ENCODE measurements at regions not wholly inside any gene's neighbourhood (a gene's known extent, or its start where the extent isn't known, plus 50 kb on each side); places are given as distances from the start of the nearest gene placed in this dataset.
"Not testable (repeated sequence)": the region's sequence is repeated elsewhere in the genome, so short reads cannot be mapped to it uniquely, and the experiment has no call there.

DNA sequence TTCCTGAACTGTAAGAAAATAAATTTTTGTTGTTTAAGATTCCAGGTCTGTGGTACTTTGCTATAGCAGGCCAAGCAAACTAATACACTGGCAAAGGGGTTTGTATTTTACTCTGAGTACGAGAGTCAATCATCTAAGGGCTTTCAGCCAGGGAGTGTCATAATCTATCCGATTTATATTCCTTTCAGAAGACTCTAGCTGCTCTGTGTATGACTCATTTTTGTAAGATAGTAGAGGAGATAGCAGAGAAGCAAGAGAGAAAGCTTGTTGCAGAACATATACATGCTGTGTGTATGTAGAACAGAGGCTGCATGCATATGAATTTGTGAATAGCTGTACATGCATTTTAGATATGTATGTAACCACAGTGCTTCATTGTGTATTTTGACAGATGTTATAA lies 577.9 kb upstream of the EPHA6 start:
- Histone ChIP-seq H3K4me3 (ENCODE audit: insufficient read depth, low read depth, low read length) (no peak overlapping the region), H3K36me3 (replicated peaks; ENCODE audit: control insufficient read depth, insufficient read depth, low read length) (no peaks in the 10 kb centered on the region), H3K27me3 (ENCODE audit: control insufficient read depth, insufficient read depth, low read length) (no peaks in the 10 kb centered on the region)
- no peak for DNase-seq

DNA sequence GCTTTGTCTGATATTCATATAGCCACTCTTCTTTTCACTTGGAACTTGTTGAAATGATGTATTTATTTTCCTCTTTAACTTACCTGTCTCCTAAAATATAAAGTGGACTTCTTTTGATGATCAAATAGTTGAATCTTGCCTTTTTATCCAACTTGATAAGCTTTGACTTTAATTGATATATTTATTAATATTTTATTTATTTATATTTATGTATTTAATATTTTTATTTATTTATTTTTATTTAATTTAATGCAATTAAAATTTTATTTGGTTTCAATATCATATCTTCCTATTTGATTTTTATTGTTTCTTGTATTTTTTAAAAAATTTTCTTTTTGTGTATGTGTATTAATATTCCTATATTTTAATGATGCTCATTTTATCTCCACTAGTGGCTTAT lies 555.1 kb upstream of the EPHA6 start:
- H3K4me3 ChIP-seq (ENCODE audit: insufficient read depth, low read depth, low read length): no peak overlapping the region
- no peaks in the 10 kb centered on the region for H3K36me3 ChIP-seq (replicated peaks; ENCODE audit: control insufficient read depth, insufficient read depth, low read length)
- DNase-seq: no peak
- no peaks in the 10 kb centered on the region for H3K27me3 ChIP-seq (ENCODE audit: control insufficient read depth, insufficient read depth, low read length)

DNA sequence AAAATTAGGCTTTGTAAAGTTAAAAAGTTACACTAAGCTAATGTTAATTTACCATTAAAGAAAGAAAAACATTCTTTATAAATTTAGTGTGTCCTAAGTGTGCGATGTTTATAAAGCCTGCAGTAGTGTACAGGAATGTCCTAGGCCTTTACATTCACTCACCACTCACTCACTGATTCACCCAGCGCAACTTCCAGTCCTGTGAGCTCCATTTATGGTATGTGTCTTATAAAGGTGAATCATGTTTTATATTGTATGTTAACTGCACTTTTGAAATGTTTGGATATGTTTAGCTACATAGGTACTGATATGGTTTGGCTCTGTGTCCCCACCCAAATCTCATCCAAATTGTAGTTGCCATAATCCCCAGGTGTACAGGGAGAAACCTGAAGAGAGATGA lies 549.7 kb upstream of the EPHA6 start:
- Histone ChIP-seq H3K36me3 (replicated peaks; ENCODE audit: control insufficient read depth, insufficient read depth, low read length) (no peaks in the 10 kb centered on the region), H3K27me3 (ENCODE audit: control insufficient read depth, insufficient read depth, low read length) (no peaks in the 10 kb centered on the region), H3K4me3 (ENCODE audit: insufficient read depth, low read depth, low read length) (no peak overlapping the region)
- no peak for DNase-seq

DNA sequence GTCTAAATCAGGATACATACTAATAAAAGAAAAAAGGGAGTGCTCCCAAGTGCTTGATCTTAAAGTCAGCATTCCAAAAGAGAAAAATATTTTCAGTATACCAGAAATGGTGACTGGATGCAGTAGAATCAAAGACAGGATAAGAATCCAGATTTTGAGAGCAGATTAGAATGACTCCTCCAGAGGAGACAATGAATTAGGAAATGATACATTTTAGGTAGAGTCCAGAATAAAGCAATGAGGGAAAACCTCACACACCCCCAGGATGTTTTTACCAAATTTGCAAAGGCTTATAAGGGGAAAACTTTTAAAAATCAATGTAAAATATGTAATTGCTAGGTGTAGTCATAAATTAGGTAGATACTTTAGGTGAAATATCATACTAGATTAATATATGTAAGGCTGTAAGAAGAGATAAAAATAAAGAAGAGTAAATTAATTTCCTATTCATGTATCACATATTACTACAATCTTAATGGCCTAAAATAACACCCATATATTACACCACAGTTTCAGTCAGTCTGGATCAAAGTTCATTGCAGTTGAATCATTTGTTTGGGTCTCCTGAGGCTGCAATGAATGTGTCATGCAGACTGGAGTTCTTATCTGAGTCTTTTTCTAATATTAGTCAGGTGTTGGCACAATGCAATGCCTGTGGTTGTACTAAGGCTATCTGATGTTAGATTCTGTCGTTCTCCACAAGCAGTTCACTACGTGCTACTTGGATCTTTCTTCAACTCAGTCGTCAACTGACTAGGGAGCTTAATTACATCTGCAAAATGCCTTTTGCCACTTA lies 547.8 kb upstream of the EPHA6 start:
- no peaks in the 10 kb centered on the region for H3K27me3 ChIP-seq (ENCODE audit: control insufficient read depth, insufficient read depth, low read length)
- H3K4me3 ChIP-seq (ENCODE audit: insufficient read depth, low read depth, low read length): no peak overlapping the region
- DNase-seq: no peak
- H3K36me3 ChIP-seq (replicated peaks; ENCODE audit: control insufficient read depth, insufficient read depth, low read length): no peaks in the 10 kb centered on the region

DNA sequence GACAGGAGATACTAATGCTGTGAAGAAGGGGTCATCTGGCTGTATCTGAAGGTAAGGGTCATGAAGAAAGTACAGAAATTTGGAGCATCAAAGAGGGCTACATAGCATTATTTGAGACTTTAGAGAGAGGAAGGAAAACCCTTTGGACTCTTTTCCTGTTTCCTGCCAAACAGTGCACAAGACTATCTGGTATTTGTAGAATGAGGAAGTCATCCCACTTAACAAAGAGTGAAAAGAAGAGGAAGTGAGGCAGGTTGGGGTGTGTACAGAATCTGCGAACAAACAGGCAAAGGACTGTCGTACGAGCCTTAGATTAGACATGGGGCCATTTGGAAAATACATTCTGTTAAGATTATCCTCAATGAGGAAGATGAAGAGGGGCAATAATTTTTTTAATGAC lies 546.8 kb upstream of the EPHA6 start:
- no peaks in the 10 kb centered on the region for H3K27me3 ChIP-seq (ENCODE audit: control insufficient read depth, insufficient read depth, low read length)
- no peak for DNase-seq
- H3K36me3 ChIP-seq (replicated peaks; ENCODE audit: control insufficient read depth, insufficient read depth, low read length): no peaks in the 10 kb centered on the region
- no peak overlapping the region for H3K4me3 ChIP-seq (ENCODE audit: insufficient read depth, low read depth, low read length)

DNA sequence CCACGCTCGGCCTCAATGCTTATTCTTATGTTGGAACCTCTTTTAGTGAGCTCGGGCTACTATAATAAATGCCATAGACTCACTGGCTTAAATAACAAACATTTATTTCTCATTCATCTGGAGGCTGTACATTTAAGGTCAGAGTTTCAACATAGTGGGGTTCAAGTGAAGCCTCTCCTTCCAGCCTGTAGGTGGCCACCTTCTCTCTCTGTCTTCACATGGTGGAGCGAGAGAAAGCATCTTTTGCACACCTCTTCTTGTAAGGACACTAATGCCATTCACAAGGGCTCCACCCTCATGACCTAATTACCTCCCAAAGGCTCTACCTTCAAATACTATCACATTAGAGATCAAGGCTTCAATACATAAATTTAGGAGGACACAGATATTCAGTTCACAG lies 520.3 kb upstream of the EPHA6 start:
- Histone ChIP-seq H3K4me3 (ENCODE audit: insufficient read depth, low read depth, low read length) (no peak overlapping the region), H3K36me3 (replicated peaks; ENCODE audit: control insufficient read depth, insufficient read depth, low read length) (no peaks in the 10 kb centered on the region), H3K27me3 (ENCODE audit: control insufficient read depth, insufficient read depth, low read length) (no peaks in the 10 kb centered on the region)
- peak; percentile 2 for DNase-seq

DNA sequence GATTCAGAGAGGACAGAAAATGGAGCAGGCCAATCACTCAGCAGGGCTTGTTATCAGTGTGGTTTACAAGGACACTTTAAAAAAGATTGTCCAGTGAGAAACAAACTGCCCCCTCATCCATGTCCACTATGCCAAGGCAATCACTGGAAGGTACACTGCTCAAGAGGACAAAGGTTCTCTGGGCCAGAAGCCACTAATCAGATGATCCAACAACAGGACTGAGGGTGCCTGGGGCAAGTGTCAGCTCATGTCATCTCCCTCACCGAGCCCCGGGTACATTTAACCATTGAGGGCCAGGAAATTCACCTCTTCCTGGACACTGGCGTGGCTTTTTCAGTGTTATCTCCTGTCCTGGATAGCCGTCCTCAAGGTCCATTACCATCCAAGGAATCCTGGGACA lies 513.7 kb upstream of the EPHA6 start:
- no peak for DNase-seq
- no peaks in the 10 kb centered on the region for H3K27me3 ChIP-seq (ENCODE audit: control insufficient read depth, insufficient read depth, low read length)
- no peak overlapping the region for H3K4me3 ChIP-seq (ENCODE audit: insufficient read depth, low read depth, low read length)
- H3K36me3 ChIP-seq (replicated peaks; ENCODE audit: control insufficient read depth, insufficient read depth, low read length): no peaks in the 10 kb centered on the region

DNA sequence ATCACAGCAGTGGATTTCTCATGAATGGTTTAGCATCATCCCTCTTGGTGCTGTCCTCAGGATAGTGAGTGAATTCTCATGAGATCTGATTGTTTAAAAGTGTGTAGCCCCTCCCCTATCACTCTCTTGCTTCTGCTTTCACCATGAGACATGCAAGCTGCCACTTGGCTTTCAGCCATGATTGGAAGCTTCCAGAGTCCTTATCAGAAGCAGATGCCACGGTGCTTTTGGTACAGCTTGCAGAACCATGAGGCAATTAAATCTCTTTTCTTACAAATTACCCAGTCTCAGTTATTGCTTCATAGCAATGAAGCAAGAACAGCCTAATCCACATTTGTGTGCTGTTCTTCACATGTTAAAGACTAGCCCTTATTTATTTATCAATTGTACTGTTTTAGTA lies 495.2 kb upstream of the EPHA6 start:
- no peaks in the 10 kb centered on the region for H3K27me3 ChIP-seq (ENCODE audit: control insufficient read depth, insufficient read depth, low read length)
- no peak overlapping the region for H3K4me3 ChIP-seq (ENCODE audit: insufficient read depth, low read depth, low read length)
- DNase-seq: no peak
- H3K36me3 ChIP-seq (replicated peaks; ENCODE audit: control insufficient read depth, insufficient read depth, low read length): no peaks in the 10 kb centered on the region

DNA sequence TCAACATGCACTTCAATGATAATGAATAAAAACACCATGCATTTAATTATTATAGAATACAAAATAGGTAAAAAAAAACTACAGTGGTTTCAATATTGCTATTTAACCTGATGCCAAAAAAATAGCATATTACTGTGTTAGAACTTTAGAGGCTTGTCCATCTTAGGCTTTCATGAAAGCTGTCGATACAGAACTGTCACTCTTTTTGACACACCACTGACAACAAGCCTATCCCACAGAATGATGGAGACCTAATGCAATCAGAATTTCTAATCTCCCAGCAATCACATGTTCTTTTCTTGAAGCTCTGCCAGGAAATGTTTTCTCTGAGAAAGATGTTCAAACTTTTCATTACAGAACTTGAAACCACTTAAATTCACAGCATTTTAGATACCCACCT lies 490.3 kb upstream of the EPHA6 start:
- DNase-seq: no peak
- H3K36me3 ChIP-seq (replicated peaks; ENCODE audit: control insufficient read depth, insufficient read depth, low read length): no peaks in the 10 kb centered on the region

DNA sequence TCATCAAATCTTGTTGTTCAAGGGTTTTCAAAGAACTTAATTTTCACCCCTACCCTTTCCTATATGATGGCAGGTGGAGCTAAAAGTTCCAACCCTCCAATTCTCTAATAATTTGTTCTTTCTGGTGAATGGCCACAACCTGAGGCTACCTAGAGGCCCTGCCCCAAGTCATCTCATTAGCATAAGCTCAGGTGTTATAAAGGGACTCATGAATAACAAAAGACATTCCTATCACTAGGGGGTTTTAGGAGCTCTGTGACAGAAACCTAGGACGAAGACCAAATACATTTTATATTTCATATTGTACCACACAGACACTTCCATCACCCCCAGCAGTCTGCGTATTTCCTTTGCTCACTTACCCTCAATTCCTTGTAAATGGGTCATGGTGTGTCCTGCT lies 483.6 kb upstream of the EPHA6 start:
- H3K4me3 ChIP-seq (ENCODE audit: insufficient read depth, low read depth, low read length): no peak overlapping the region
- H3K27me3 ChIP-seq (ENCODE audit: control insufficient read depth, insufficient read depth, low read length): no peaks in the 10 kb centered on the region
- DNase-seq: no peak
- H3K36me3 ChIP-seq (replicated peaks; ENCODE audit: control insufficient read depth, insufficient read depth, low read length): no peaks in the 10 kb centered on the region

More for the DNA sequence above, 490.3 kb upstream of the EPHA6 start:
- no peaks in the 10 kb centered on the region for H3K27me3 ChIP-seq (ENCODE audit: control insufficient read depth, insufficient read depth, low read length)
- H3K4me3 ChIP-seq (ENCODE audit: insufficient read depth, low read depth, low read length): no peak overlapping the region

DNA sequence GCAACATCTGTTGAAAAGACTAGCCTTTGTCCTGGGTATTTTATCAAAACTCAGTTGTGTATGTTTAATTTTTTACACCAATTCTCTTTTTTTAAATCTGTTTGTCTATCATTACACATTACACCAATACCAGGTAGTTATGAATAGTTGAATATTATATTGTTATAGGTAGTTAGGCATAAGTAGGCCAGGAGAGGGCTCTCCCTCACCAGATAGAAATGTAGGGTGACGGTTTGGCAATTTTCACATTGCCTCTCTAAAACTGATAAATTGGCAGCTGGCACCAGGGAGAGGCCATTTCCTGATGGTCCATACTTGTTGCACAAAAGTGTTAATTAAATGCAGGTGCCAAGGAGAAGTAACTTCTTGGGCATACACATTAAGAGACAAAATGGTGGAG lies 483.1 kb upstream of the EPHA6 start:
- no peaks in the 10 kb centered on the region for H3K36me3 ChIP-seq (replicated peaks; ENCODE audit: control insufficient read depth, insufficient read depth, low read length)
- H3K27me3 ChIP-seq (ENCODE audit: control insufficient read depth, insufficient read depth, low read length): no peaks in the 10 kb centered on the region
- DNase-seq: no peak
- no peak overlapping the region for H3K4me3 ChIP-seq (ENCODE audit: insufficient read depth, low read depth, low read length)

DNA sequence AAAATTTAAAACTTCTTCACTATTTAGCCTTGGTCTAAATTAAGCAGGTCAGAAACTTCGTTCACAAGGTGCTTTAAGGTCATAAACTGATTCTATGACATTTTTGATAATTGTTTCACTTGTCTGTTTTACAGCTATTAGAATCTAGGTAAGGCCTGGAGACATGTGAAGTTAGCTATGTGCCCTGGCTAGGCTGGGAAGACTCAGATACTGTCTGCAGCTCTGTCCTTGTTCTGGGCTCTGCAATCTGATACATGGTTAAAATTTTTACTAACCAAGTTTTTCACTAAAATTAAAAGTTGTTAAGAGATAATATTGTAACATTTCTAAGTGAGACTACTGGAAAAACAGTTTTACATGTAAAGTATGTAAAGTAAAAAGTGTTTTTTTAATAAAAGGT lies 479.6 kb upstream of the EPHA6 start:
- Histone ChIP-seq H3K36me3 (replicated peaks; ENCODE audit: control insufficient read depth, insufficient read depth, low read length) (no peaks in the 10 kb centered on the region), H3K27me3 (ENCODE audit: control insufficient read depth, insufficient read depth, low read length) (no peaks in the 10 kb centered on the region), H3K4me3 (ENCODE audit: insufficient read depth, low read depth, low read length) (no peak overlapping the region)
- DNase-seq: no peak

DNA sequence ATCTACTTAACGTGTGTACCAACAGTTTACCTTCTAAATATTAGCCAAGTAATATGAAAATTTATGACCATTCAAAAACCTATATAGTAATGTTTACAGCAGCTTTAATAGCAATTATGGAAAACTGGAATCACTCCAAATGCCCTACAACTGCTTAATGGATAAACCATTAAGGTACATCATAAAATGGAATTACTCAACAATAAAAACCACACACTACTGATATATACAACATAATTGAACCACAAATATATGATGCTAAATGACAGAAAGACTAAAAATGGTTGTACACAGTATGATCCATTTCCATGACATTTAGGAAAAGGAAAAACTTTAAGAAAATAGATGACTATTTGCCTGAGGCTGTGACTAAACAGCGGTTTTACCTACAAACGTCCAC lies 467.1 kb upstream of the EPHA6 start:
- no peak for DNase-seq
- H3K27me3 ChIP-seq (ENCODE audit: control insufficient read depth, insufficient read depth, low read length): no peaks in the 10 kb centered on the region
- H3K36me3 ChIP-seq (replicated peaks; ENCODE audit: control insufficient read depth, insufficient read depth, low read length): no peaks in the 10 kb centered on the region
- H3K4me3 ChIP-seq (ENCODE audit: insufficient read depth, low read depth, low read length): no peak overlapping the region

DNA sequence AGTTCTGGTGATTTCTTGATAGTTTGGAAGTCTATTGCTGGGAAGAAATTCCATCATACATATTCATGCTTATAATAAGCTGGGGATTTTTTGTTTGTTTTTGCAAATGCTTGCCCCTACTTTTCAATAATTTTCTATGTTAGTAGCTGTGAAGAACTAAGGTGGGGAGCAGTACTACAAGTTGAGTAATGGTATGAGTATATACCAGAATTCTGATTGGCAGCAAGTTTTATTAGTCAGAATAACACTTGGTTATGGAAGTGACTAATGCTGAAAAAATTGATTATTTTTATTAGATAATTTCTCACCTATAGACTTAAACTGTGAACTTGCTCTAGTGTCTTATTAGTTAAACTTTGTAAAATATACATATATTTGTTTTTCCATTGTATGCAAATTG lies 462.8 kb upstream of the EPHA6 start:
- H3K4me3 ChIP-seq (ENCODE audit: insufficient read depth, low read depth, low read length); H3K27me3 ChIP-seq (ENCODE audit: control insufficient read depth, insufficient read depth, low read length); DNase-seq; H3K36me3 ChIP-seq (replicated peaks; ENCODE audit: control insufficient read depth, insufficient read depth, low read length): not testable (repeated sequence)

DNA sequence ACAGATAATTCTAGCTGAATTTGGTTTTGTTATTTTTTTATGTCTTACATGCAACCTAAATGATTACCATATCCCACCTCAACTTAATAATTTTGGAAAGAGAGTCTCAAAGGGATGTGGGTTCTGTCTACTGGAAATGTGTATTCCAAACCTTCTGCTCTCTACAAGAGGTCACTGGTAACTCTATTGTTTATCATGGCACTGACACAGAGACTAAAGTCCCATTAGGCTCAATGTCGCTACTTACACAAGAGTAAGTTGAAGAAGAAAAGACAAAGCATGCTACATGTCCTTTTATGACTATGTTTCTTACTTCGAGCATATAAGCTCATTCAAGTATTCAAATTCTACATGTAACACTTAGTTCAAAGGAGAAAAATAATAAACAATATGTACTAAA lies 460.3 kb upstream of the EPHA6 start:
- no peak overlapping the region for H3K4me3 ChIP-seq (ENCODE audit: insufficient read depth, low read depth, low read length)
- DNase-seq: no peak
- H3K27me3 ChIP-seq (ENCODE audit: control insufficient read depth, insufficient read depth, low read length): no peaks in the 10 kb centered on the region
- H3K36me3 ChIP-seq (replicated peaks; ENCODE audit: control insufficient read depth, insufficient read depth, low read length): no peaks in the 10 kb centered on the region

DNA sequence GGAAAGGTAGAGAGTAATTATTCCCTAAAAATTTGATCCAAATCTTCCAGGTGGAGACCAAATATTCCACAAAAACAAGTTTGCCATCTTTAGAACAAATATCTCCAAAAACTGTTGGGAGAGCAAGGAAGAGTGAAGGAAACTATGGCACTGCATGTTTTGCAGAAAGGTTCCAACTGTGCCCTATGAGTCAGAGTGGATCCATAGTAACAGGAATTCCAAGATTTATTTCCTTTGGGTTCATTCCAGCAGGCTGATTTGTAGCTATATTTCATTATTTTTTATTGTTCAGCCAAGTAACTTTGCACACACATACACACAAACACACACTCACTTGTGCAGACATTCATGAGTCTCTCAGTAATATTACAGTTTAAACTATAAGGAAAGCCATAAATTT lies 459.7 kb upstream of the EPHA6 start:
- Histone ChIP-seq H3K27me3 (ENCODE audit: control insufficient read depth, insufficient read depth, low read length) (no peaks in the 10 kb centered on the region), H3K4me3 (ENCODE audit: insufficient read depth, low read depth, low read length) (no peak overlapping the region), H3K36me3 (replicated peaks; ENCODE audit: control insufficient read depth, insufficient read depth, low read length) (no peaks in the 10 kb centered on the region)
- no peak for DNase-seq
